ENCODE measurements at regions not wholly inside any gene's neighbourhood (a gene's known extent, or its start where the extent isn't known, plus 50 kb on each side); places are given as distances from the start of the nearest gene placed in this dataset.
"Not testable (repeated sequence)": the region's sequence is repeated elsewhere in the genome, so short reads cannot be mapped to it uniquely, and the experiment has no call there.

GRCh38 chr12:131497966-131498365 is 212.9 kb upstream of the SFSWAP start:
- no peak for DNase-seq

GRCh38 chr12:131499160-131499863 is 211.6 kb upstream of the SFSWAP start:
- no peak for DNase-seq

DNA sequence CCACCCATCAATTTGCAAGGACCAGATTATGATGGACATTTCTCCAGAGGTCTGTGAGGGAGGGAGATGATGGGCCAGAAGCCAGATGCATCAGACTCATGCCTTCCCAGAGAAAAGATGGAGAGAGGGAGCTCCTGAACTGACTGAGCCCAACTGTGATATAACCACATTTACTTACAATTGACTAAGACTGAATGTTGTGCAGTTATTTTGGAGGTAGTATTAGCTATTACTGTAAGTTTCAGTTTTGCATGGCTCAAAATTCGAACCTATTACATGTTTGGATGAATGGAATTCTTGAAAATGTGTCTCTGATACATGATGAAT is 211.1 kb upstream of the SFSWAP start:
- DNase-seq: no peak

GRCh38 chr12:131500564-131500963 is 210.3 kb upstream of the SFSWAP start:
- no peak for DNase-seq

DNA sequence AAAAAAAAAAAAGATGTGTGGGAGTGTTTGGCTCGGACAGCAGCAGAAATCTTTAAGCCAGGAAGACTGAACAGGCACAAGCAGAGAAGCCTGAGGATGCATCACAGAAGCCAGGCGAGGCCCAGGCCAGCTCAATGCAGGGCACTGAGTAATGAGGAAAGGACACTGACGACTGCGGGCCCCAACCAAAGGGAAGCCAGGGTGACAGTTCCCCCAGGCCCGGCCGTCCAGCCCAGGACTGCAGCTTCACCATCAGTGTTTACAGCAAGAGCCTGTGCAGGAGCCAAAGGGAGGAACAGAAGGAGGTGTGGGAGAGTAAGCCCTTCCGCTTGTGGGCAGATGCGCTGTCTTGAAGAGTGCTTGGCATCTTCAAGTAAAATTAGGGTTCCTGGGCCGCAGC is 205.3 kb upstream of the SFSWAP start:
- no peak for DNase-seq

DNA sequence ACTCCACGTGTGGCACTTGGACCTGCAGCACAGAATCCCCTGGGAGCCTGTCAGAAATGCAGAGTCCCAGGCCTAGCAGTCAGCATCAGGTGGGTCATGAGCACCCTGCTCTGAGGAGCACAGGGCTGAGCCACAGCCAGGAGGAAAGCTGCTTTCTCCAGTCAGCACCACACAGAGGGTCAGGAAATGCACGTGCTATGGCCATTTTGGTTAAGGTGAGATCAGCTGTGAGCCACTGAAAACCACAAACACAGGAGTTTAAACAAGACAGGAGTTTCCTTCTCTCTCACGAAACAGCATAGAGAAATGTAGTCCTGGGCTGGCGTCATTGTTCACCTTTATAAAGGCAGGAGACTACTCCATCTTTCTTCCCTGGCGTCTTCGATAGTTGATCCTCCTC is 204.5 kb upstream of the SFSWAP start:
- DNase-seq: no peak

GRCh38 chr12:131507094-131507493 is 203.8 kb upstream of the SFSWAP start:
- DNase-seq: no peak

GRCh38 chr12:131507881-131508280 is 203.0 kb upstream of the SFSWAP start:
- DNase-seq: peak; percentile 76

GRCh38 chr12:131509701-131510100 is 201.2 kb upstream of the SFSWAP start:
- no peak for DNase-seq

- no peak for DNase-seq
Measured at GRCh38 chr12:131510431-131510830, 200.5 kb upstream of the SFSWAP start.

GRCh38 chr12:131511391-131511802 is 199.5 kb upstream of the SFSWAP start:
- DNase-seq: peak; percentile 93

GRCh38 chr12:131511803-131512561 is 198.9 kb upstream of the SFSWAP start:
- DNase-seq: peak; percentile 55

DNA sequence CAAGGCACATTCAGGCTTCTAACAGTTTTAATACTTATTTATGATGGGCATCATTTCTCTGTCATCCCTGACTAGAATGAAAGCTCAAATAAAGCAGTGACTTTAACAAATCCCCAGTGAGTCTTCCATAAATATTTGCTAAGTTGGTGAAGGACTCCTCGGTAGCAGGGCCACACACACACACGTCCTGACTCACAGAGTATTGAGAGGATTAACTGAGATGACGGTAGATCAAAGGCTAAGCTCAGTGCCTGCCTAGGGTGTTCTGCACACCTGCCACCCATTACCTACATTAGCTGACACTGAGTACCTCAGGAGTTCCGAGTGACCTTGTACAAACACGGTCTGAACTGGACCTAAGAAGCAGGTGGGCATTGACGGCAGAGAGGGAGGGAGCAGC is 197.3 kb upstream of the SFSWAP start:
- peak; percentile 99 for DNase-seq

GRCh38 chr12:131520553-131520952 is 190.3 kb upstream of the SFSWAP start:
- DNase-seq: not testable (repeated sequence)

DNA sequence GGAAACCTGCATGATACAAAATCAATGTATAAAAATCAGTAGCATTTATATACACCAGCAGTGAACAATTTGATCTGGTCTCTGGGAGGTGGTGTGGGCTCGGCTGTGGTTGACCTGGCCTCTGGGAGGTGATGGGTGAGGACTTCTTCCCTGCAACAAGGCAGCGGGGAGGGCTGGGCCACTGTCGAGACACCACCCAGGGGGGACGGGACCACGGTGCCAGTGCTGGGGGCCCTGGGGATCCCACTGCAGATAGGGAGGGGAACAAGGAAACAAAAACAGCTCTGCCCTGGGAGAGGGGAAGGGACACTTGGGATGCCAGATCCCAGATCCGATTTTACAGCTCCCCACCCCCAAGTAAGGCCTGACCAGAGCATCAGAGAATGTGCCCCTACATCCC is 189.6 kb upstream of the SFSWAP start:
- DNase-seq: no peak

GRCh38 chr12:131525795-131526508 is 184.9 kb upstream of the SFSWAP start:
- no peak for DNase-seq

DNA sequence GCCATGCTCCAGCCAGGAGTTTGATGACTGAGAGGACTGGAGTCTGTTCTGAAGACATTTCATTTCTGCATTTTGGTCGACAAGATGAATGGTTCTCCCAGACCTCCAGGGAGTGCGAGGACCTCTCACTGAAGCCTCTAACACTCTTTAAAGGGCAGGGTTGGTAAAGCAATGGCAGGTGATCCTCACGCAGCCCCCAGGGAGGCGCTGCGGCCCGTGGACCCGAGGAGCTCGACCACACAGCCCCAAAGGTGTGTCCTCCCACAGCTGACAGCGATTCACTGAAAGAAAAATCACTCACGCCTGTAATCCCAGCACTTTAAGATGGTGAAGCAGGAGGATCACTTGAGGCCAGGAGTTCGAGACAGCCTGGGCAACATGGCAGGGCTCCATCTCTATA is 183.8 kb upstream of the SFSWAP start:
- no peak for DNase-seq

- no peak for DNase-seq
Measured at GRCh38 chr12:131527736-131528135, 183.2 kb upstream of the SFSWAP start.

DNA sequence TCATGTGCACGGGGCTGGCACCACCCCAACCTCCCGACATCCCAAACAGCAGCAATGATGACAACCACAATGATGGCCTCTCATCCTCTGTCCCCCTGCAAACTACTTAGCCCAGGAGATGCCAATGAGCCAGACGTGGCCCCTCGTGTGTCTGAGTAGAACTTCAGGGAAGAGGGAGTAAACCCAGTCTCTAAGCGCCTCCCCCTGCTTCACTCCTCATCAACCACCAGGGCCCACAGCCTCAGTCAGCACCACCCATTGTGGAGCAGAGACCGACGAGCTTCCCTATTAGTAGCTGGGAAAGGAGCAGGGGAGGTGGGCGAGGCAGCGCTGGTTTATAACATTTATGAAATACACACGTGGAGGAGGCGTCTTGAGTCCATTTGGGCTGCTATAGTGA is 182.7 kb upstream of the SFSWAP start:
- no peak for DNase-seq

DNA sequence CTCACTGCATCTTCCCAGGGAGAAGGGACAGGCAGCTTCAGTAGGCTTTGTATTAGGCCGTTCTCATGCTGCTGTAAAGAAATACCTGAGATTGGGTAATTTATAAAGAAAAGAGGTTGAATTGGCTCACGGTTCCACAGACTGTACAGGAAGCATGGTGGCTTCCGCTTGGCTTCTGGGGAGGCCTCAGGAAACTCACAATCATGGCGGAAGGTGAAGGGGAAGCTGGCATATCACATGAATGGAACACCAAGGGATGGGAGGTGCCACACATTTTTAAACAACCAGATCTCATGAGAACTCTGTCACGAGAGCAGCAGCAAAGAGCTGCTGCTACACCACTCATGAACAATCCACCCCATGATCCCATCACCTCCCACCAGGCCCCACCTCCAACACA is 182.2 kb upstream of the SFSWAP start:
- no peak for DNase-seq

GRCh38 chr12:131529196-131530040 is 181.5 kb upstream of the SFSWAP start:
- DNase-seq: no peak

DNA sequence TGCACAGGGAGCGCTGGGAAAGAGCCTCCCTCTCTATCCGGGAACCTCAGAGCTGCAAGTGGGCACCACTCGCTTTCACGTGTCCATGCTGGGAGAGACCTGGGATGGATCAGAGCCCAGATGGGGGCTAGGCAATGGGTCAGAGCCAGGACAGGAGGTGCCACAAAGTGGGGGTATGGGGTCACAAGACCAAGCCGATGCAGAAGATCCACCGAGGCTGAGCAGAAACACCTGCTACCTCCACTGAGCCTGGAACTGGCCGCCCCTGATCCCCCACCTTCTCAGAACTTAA is 180.9 kb upstream of the SFSWAP start:
- DNase-seq: no peak

GRCh38 chr12:131530422-131530821 is 180.5 kb upstream of the SFSWAP start:
- peak; percentile 49 for DNase-seq
